Testis (tissue), 2 donors: ENCODE measurements at regions not wholly inside any gene's neighbourhood (a gene's known extent, or its start where the extent isn't known, plus 50 kb on each side); places are given as distances from the start of the nearest gene placed in this dataset.

Source experiments
- DNase-seq: peaks from one replicate; pipeline ENCODE4 v3.0.0-alpha.2; 2019
- H3K27ac ChIP-seq, 2 donors: fragments of 200-600 bp; sonication (generic); one replicate each; pipeline ENCODE4 v1.5.1; 2019
- H3K27me3 ChIP-seq: fragments of 200-600 bp; sonication (generic); one replicate; pipeline ENCODE4 v1.5.1; 2019
- H3K36me3 ChIP-seq: fragments of 200-600 bp; sonication (generic); one replicate; pipeline ENCODE4 v1.5.1; 2017; ENCODE audit warnings: low read depth; ENCODE audit errors: missing control alignments
- H3K4me1 ChIP-seq: fragments of 200-600 bp; sonication (generic); one replicate; pipeline ENCODE4 v1.5.1; 2019
- H3K4me3 ChIP-seq, 2 donors: fragments of 200-600 bp; sonication (generic); one replicate each; pipeline ENCODE4 v1.5.1; 2017 to 2019
- H3K9me3 ChIP-seq: fragments of 200-600 bp; sonication (generic); one replicate; pipeline ENCODE4 v1.5.1; 2017
- POLR2A ChIP-seq: fragments of 450-650 bp; IDR thresholded peaks from one replicate; pipeline ENCODE4 v1.6.1; 2017; ENCODE audit warnings: antibody characterized with exemption, mild to moderate bottlenecking, moderate library complexity
- WGBS, 2 donors: methylation state at CpG; one replicate each; pipeline ENCODE4 v1.1.5; 2018; 5-methylcytosine and 5-hydroxymethylcytosine counted together
- intact Hi-C: fragments of 100-400 bp; cut with DNase I; formaldehyde crosslinking; loops from one replicate; pipeline ENCODE4 v1.15.1; 2023; ENCODE audit warnings: low total_unique reads
- TF ChIP-seq, protein P1 (sequence below), 3 experiments: fragments of 450-650 bp in 2 of 3; fragments of 200-600 bp in 1 of 3; sonication (generic) in 1 of 3; IDR thresholded peaks; one replicate each; pipeline ENCODE4 v1.5.1; 2016 to 2019; ENCODE audit warnings: antibody characterized with exemption in 3 of 3, mild to moderate bottlenecking in 2 of 3, moderate library complexity in 1 of 3

DNA sequence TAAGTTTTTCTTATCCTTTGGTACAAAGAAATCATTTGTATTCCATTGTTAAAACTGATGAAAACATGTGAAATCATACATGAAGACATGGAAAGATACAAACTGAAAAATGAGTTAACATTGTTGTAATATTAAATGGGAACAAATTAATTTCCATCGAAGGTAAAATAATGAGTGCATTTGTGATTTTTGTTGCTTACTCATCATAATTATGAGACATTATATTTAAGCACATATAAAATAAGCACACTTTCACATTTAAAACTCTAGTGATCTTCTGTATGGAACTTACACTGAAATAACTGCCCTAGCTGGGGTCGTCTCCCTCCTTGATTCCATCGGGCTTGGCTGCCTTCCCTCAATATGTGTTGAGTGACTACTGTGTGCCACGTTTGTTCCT lies 204.2 kb upstream of the PRPS1L1 start:
- Histone ChIP-seq H3K4me1 (no peaks in the 10 kb centered on the region), H3K9me3 (no peaks in the 10 kb centered on the region), H3K4me3 (no peak overlapping the region), H3K27me3 (no peaks in the 10 kb centered on the region), H3K36me3 (no peaks in the 10 kb centered on the region), H3K27ac (no peak overlapping the region)
- TF ChIP-seq POLR2A = no peak
- TF ChIP-seq, protein P1, sequence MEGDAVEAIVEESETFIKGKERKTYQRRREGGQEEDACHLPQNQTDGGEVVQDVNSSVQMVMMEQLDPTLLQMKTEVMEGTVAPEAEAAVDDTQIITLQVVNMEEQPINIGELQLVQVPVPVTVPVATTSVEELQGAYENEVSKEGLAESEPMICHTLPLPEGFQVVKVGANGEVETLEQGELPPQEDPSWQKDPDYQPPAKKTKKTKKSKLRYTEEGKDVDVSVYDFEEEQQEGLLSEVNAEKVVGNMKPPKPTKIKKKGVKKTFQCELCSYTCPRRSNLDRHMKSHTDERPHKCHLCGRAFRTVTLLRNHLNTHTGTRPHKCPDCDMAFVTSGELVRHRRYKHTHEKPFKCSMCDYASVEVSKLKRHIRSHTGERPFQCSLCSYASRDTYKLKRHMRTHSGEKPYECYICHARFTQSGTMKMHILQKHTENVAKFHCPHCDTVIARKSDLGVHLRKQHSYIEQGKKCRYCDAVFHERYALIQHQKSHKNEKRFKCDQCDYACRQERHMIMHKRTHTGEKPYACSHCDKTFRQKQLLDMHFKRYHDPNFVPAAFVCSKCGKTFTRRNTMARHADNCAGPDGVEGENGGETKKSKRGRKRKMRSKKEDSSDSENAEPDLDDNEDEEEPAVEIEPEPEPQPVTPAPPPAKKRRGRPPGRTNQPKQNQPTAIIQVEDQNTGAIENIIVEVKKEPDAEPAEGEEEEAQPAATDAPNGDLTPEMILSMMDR (IDR thresholded peaks at IDR 0.05) = no peak
- intact Hi-C loops = no loop called here
- 81 to 88% methylated on average over 4 of the region's 4 CpGs for WGBS, 2 donors
- no peak for DNase-seq

DNA sequence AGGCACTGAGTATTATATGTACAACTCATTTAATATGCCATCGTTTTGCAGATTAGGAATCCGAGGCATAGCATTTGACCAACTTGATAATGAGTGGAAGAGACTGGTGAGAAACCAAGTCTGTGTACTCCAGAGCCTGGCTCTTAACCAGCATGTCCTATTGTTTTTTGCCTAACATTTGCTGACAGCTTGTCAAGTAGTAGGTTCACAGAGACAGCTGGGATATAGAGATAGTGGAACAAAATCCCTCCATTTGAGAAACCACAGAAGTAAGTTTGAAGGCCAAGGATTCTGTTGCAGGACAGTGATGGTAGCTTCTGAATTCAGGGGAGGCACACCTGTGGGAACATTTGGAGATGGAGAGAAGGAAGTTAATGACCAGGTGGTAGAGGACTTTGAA lies 206.9 kb upstream of the PRPS1L1 start:
- Histone ChIP-seq H3K4me1 (no peaks in the 10 kb centered on the region), H3K36me3 (no peaks in the 10 kb centered on the region), H3K27me3 (no peaks in the 10 kb centered on the region), H3K9me3 (no peaks in the 10 kb centered on the region), H3K27ac (no peak overlapping the region), H3K4me3 (no peak overlapping the region)
- intact Hi-C loops = no loop called here
- WGBS, 2 donors = 92 to 100% methylated on average over 2 of the region's 2 CpGs
- no peak for TF ChIP-seq POLR2A
- TF ChIP-seq, protein P1 (IDR thresholded peaks at IDR 0.05) = no peak
- DNase-seq = no peak

DNA sequence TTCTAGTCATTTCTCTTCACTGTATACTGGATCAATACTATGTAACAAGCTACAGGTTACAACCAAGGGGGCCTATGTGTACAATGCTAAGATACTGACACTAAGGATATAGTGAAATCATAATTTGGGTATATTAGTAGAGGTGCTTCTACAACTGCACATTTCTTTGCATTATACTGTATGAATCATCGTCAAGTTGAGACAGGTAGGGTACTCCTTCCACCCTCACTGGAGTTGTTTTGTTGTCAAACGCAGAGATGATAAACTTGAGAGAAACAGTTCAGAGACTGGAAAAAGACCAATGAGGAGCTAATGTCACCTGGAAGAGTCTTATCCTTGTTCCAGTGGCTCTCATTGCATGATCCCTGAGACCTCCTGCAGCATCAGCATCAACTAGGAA lies 208.2 kb upstream of the PRPS1L1 start:
- intact Hi-C loops = no loop called here
- WGBS, 2 donors = 98 to 100% methylated on average over 2 of the region's 2 CpGs
- Histone ChIP-seq H3K27ac (no peak overlapping the region), H3K36me3 (no peaks in the 10 kb centered on the region), H3K4me1 (no peaks in the 10 kb centered on the region), H3K4me3 (no peak overlapping the region), H3K27me3 (no peaks in the 10 kb centered on the region), H3K9me3 (no peaks in the 10 kb centered on the region)
- no peak for TF ChIP-seq POLR2A
- TF ChIP-seq, protein P1 (IDR thresholded peaks at IDR 0.05) = no peak
- no peak for DNase-seq

DNA sequence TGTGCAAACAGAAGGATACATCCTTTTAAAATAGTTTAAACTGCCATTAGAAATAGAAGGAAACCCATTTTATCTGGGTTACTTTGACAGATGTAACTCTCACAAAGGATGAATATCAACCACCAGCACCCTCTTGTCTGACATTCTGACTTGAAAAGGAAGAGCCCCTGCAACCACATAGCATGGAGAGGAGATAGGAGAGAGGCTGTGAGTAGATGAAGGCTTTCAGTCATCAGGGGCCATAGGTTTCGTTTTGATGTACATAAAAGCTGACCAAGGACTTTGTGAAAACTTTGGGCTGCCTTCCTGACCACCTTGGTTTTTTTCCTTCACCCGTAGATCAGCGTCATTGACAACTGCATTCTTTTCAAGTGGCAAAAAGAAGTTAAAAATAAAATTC lies 211.6 kb upstream of the PRPS1L1 start:
- 56 to 70% methylated on average over 3 of the region's 3 CpGs for WGBS, 2 donors
- TF ChIP-seq POLR2A = no peak
- TF ChIP-seq, protein P1 (IDR thresholded peaks at IDR 0.05) = no peak
- Histone ChIP-seq H3K4me3 (no peak overlapping the region), H3K4me1 (no peaks in the 10 kb centered on the region), H3K27me3 (no peaks in the 10 kb centered on the region), H3K36me3 (no peaks in the 10 kb centered on the region), H3K9me3 (no peaks in the 10 kb centered on the region), H3K27ac (no peak overlapping the region)
- no peak for DNase-seq
- intact Hi-C loops = no loop called here

DNA sequence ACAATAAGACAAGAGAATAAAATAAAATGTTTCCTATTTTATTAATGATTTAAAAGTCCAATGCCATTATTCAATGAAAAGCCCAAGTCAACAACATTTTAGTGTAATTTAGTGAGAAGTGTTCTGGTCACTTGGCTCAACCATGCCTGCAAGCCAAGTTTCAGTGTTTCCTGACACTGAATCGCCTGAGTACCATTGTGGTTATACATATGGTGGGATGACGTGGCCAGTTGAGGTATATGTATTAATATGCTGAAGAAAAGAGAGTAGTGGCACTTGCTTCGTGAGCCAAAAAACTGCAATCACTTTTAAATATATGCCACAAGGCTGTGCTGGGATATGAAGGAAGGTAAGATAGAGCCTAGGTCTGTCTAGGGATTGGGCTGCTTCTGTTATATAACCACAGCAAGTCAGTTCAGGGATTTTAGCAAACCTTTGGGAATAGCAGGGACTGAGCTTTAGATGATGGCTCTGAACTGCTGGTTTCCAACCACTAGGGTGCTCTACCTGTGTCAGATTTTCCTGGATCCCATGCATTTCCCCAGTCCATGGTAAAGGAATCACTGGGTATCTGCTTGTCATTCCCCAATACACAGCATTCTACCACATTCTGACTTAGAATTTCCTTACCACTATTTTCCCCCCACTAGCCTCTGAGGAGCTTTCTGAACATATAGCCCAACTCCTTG lies 214.0 kb upstream of the PRPS1L1 start:
- Histone ChIP-seq H3K9me3 (no peaks in the 10 kb centered on the region), H3K4me1 (no peaks in the 10 kb centered on the region), H3K27me3 (no peaks in the 10 kb centered on the region), H3K36me3 (no peaks in the 10 kb centered on the region), H3K4me3 (no peak overlapping the region), H3K27ac (no peak overlapping the region)
- TF ChIP-seq POLR2A = no peak
- TF ChIP-seq, protein P1 (IDR thresholded peaks at IDR 0.05) = no peak
- intact Hi-C loops = no loop called here
- DNase-seq = no peak
- 87 to 95% methylated on average over 3 of the region's 3 CpGs for WGBS, 2 donors
